GM19035 (cell line): ENCODE measurements at regions not wholly inside any gene's neighbourhood (a gene's known extent, or its start where the extent isn't known, plus 50 kb on each side); places are given as distances from the start of the nearest gene placed in this dataset.

Experiments
- ATAC-seq: cut with Tn5 transposase; IDR thresholded peaks from one replicate; pipeline ENCODE4 v1.9.1; 2021; ENCODE audit not compliant: unreplicated experiment

- no peak for ATAC-seq
Measured at GRCh38 chr6:154561750-154562149, 51.3 kb upstream of the CNKSR3 start.

GRCh38 chr6:154565331-154565730 is 54.8 kb upstream of the CNKSR3 start:
- no peak for ATAC-seq

GRCh38 chr6:154566866-154567265 is 56.4 kb upstream of the CNKSR3 start:
- no peak for ATAC-seq

- ATAC-seq = no peak
Measured at GRCh38 chr6:154567695-154568220, 57.3 kb upstream of the CNKSR3 start.

- ATAC-seq = no peak
Measured at GRCh38 chr6:154569156-154569862, 58.8 kb upstream of the CNKSR3 start.

- ATAC-seq = no peak
Measured at GRCh38 chr6:154570505-154570904, 60.0 kb upstream of the CNKSR3 start.

- ATAC-seq = no peak
Measured at GRCh38 chr6:154572556-154572955, 62.1 kb upstream of the CNKSR3 start.

- ATAC-seq = no peak
Measured at GRCh38 chr6:154578004-154578559, 67.6 kb upstream of the CNKSR3 start.

- ATAC-seq = no peak
Measured at GRCh38 chr6:154579046-154579445, 68.6 kb upstream of the CNKSR3 start.

GRCh38 chr6:154579485-154579884 is 69.0 kb upstream of the CNKSR3 start:
- ATAC-seq = no peak

- no peak for ATAC-seq
Measured at GRCh38 chr6:154580397-154581135, 70.1 kb upstream of the CNKSR3 start.

GRCh38 chr6:154582696-154583095 is 72.2 kb upstream of the CNKSR3 start:
- ATAC-seq = no peak

GRCh38 chr6:154583546-154584188 is 73.2 kb upstream of the CNKSR3 start:
- no peak for ATAC-seq

GRCh38 chr6:154590756-154591155 is 80.3 kb upstream of the CNKSR3 start:
- no peak for ATAC-seq

GRCh38 chr6:154591234-154591633 is 80.7 kb upstream of the CNKSR3 start:
- no peak for ATAC-seq

GRCh38 chr6:154592199-154592860 is 81.8 kb upstream of the CNKSR3 start:
- ATAC-seq = no peak

- no peak for ATAC-seq
Measured at GRCh38 chr6:154593122-154593521, 82.6 kb upstream of the CNKSR3 start.

GRCh38 chr6:154594496-154595198 is 84.2 kb upstream of the CNKSR3 start:
- ATAC-seq = no peak

GRCh38 chr6:154595538-154595937 is 85.1 kb upstream of the CNKSR3 start:
- no peak for ATAC-seq

GRCh38 chr6:154596009-154596408 is 85.5 kb upstream of the CNKSR3 start:
- ATAC-seq = no peak
